WTC11 (cell line): ENCODE measurements at regions not wholly inside any gene's neighbourhood (a gene's known extent, or its start where the extent isn't known, plus 50 kb on each side); places are given as distances from the start of the nearest gene placed in this dataset.

Experiments
- ATAC-seq: fragments of 200-7000 bp; cut with Tn5 transposase; 2 replicates; pipeline ENCODE4 v1.10.0; 2021; ENCODE audit warnings: mild to moderate bottlenecking, moderate library complexity
- CTCF ChIA-PET: fragments of 300-600 bp; sonication (Branson Sonifier 250); formaldehyde crosslinking; loops from one replicate; lab custom pipeline; 2021; ENCODE audit warnings: antibody characterized with exemption; lab: Charles Lee
- POLR2A ChIA-PET: fragments of 350-600 bp; sonication (Branson Sonifier 250); formaldehyde crosslinking; loops from one replicate; lab custom pipeline; 2021; ENCODE audit warnings: antibody characterized with exemption; lab: Charles Lee
- DNase-seq: peaks from one replicate; pipeline ENCODE4 v3.0.0; 2021; ENCODE audit warnings: low spot score
- H3K27ac Mint-ChIP-seq: 2 replicates; pipeline ENCODE4 v1.8.0; 2021; ENCODE audit warnings: mixed read lengths
- H3K27me3 Mint-ChIP-seq: 2 replicates; pipeline ENCODE4 v1.8.0; 2021; ENCODE audit warnings: low read depth, mild to moderate bottlenecking, moderate library complexity, mixed read lengths
- H3K36me3 Mint-ChIP-seq: 2 replicates; pipeline ENCODE4 v1.8.0; 2021; ENCODE audit warnings: mixed read lengths
- H3K4me1 Mint-ChIP-seq: 2 replicates; pipeline ENCODE4 v1.8.0; 2022; ENCODE audit warnings: mixed read lengths
- H3K4me3 Mint-ChIP-seq: 2 replicates; pipeline ENCODE4 v1.8.0; 2021; ENCODE audit warnings: mild to moderate bottlenecking, moderate library complexity, mixed read lengths
- H3K9me3 Mint-ChIP-seq: 2 replicates; pipeline ENCODE4 v1.8.0; 2021; ENCODE audit warnings: mixed read lengths
- AFF4 ChIP-seq: sonication (generic); formaldehyde crosslinking; IDR thresholded peaks from 2 replicates; pipeline ENCODE4 v1.8.1; 2023; ENCODE audit warnings: mild to moderate bottlenecking, missing genetic modification reagents, borderline replicate concordance
- ARID4B ChIP-seq: sonication (generic); formaldehyde crosslinking; IDR thresholded peaks from 2 replicates; pipeline ENCODE4 v1.8.0; 2023; ENCODE audit warnings: missing genetic modification reagents, mild to moderate bottlenecking, borderline replicate concordance
- ERG ChIP-seq: fragments of 250-450 bp; sonication (Bioruptor Pico); IDR thresholded peaks from 2 replicates; pipeline ENCODE4 v1.8.0; 2021; ENCODE audit warnings: mild to moderate bottlenecking
- FOXJ3 ChIP-seq: sonication (generic); formaldehyde crosslinking; IDR thresholded peaks from 2 replicates; pipeline ENCODE4 v1.9.0; 2021; ENCODE audit warnings: missing genetic modification reagents, mild to moderate bottlenecking, borderline replicate concordance
- FOXP4 ChIP-seq: sonication (generic); formaldehyde crosslinking; IDR thresholded peaks from 2 replicates; pipeline ENCODE4 v1.8.0; 2022; ENCODE audit warnings: mild to moderate bottlenecking, missing genetic modification reagents
- IRF2 ChIP-seq: sonication (generic); formaldehyde crosslinking; IDR thresholded peaks from 2 replicates; pipeline ENCODE4 v1.8.0; 2022; ENCODE audit warnings: low read depth, missing genetic modification reagents, borderline replicate concordance
- PREB ChIP-seq: sonication (generic); formaldehyde crosslinking; IDR thresholded peaks from 2 replicates; pipeline ENCODE4 v1.8.1; 2022; ENCODE audit warnings: mild to moderate bottlenecking, missing genetic modification reagents, moderate library complexity, borderline replicate concordance
- RELA ChIP-seq: sonication (generic); formaldehyde crosslinking; IDR thresholded peaks from 2 replicates; pipeline ENCODE4 v1.8.1; 2022; ENCODE audit warnings: missing genetic modification reagents, mild to moderate bottlenecking, borderline replicate concordance
- TCF7 ChIP-seq: sonication (generic); formaldehyde crosslinking; IDR thresholded peaks from 2 replicates; pipeline ENCODE4 v1.8.0; 2022; ENCODE audit warnings: mild to moderate bottlenecking, low read depth, missing genetic modification reagents, moderate library complexity
- ZBTB21 ChIP-seq: sonication (generic); formaldehyde crosslinking; IDR thresholded peaks from 2 replicates; pipeline ENCODE4 v1.8.1; 2023; ENCODE audit warnings: mild to moderate bottlenecking, missing genetic modification reagents, borderline replicate concordance

GRCh38 chr1:194538453-194538852, 1352.0 kb upstream of the B3GALT2 start (continued):
- no peak for TF ChIP-seq ARID4B (CRISPR knock-in tag)
- TF ChIP-seq ERG (CRISPR knock-in tag) = no peak
- TF ChIP-seq TCF7 (CRISPR knock-in tag) = no peak
- TF ChIP-seq PREB = no peak
- TF ChIP-seq RELA (CRISPR knock-in tag) = no peak
- no peak for TF ChIP-seq AFF4
- no peak for TF ChIP-seq FOXP4 (CRISPR knock-in tag)
- TF ChIP-seq, all 79 proteins: peak for 0

GRCh38 chr1:194537521-194537920, 1351.1 kb upstream of the B3GALT2 start:
- CTCF ChIA-PET = no interaction called here
- H3K4me1 Mint-ChIP-seq = peaks cover 53% of the 10 kb centered on the region
- no peak for TF ChIP-seq ZBTB21 (CRISPR knock-in tag)
- TF ChIP-seq PREB = no peak
- no peak for TF ChIP-seq IRF2 (CRISPR knock-in tag)
- no peak for TF ChIP-seq FOXJ3
- H3K27ac Mint-ChIP-seq = no peak overlapping the region
- H3K4me3 Mint-ChIP-seq = no peak overlapping the region
- H3K27me3 Mint-ChIP-seq = no peaks in the 10 kb centered on the region
- ATAC-seq (peak; percentile 55), DNase-seq (no peak)
- peaks cover 7% of the 10 kb centered on the region; the same call in 1 of the 2 replicates for H3K36me3 Mint-ChIP-seq
- POLR2A ChIA-PET = no interaction called here
- H3K9me3 Mint-ChIP-seq = peaks cover 27% of the 10 kb centered on the region
